ENCODE measurements at regions not wholly inside any gene's neighbourhood (a gene's known extent, or its start where the extent isn't known, plus 50 kb on each side); places are given as distances from the start of the nearest gene placed in this dataset.

GRCh38 chr4:176409627-176410026 is 89.9 kb downstream of the SPCS3 start:
- TF ChIP-seq EZH2 (IDR thresholded peaks at IDR 0.05; ENCODE audit: insufficient read depth, poor library complexity, severe bottlenecking): no peak
- no peak for TF ChIP-seq EZH2phosphoT487 (IDR thresholded peaks at IDR 0.05; ENCODE audit: insufficient read depth, low read depth)
- Histone ChIP-seq H3K9me3 (ENCODE audit: low read depth) (no peaks in the 10 kb centered on the region), H3F3A (ENCODE audit: insufficient read depth) (peaks cover 2% of the 10 kb centered on the region; the same call in 1 of the 2 replicates), H3K9me2 (ENCODE audit: insufficient read depth) (no peaks in the 10 kb centered on the region; the same call in 1 of the 2 replicates), H3K36me3 (ENCODE audit: low read depth) (no peaks in the 10 kb centered on the region), H3K27me3 (replicated peaks; ENCODE audit: insufficient read depth) (no peaks in the 10 kb centered on the region), H2AFZ (no peak overlapping the region), H3K4me2 (ENCODE audit: unreplicated experiment) (no peak overlapping the region), H3K4me3 (no peak overlapping the region), H3K4me1 (ENCODE audit: insufficient read depth) (peaks cover 4% of the 10 kb centered on the region), H3K27ac (no peak overlapping the region), H3K79me2 (ENCODE audit: insufficient read depth) (no peaks in the 10 kb centered on the region), H3K9ac (no peak overlapping the region), H4K20me1 (ENCODE audit: insufficient read depth) (no peaks in the 10 kb centered on the region)
- in situ Hi-C loops (cut with MboI): no loop called here
- 86 to 92% methylated on average over 1 of the region's 1 CpG for WGBS, 2 experiments (ENCODE audit: low coverage in 1 of 2, low lambda C conversion rate in 2 of 2, missing lambda C conversion rate in 2 of 2)
- DNase-seq: peak; percentile 23

GRCh38 chr4:176413171-176413570 is 93.4 kb downstream of the SPCS3 start:
- in situ Hi-C loops (cut with MboI): no loop called here
- 48 to 58% methylated on average over 2 of the region's 2 CpGs for WGBS, 2 experiments (ENCODE audit: low coverage in 1 of 2, low lambda C conversion rate in 2 of 2, missing lambda C conversion rate in 2 of 2)

GRCh38 chr4:176422001-176422400 is 102.2 kb downstream of the SPCS3 start:
- 19 to 35% methylated on average over 1 of the region's 1 CpG for WGBS, 2 experiments (ENCODE audit: low coverage in 1 of 2, low lambda C conversion rate in 2 of 2, missing lambda C conversion rate in 2 of 2)
- TF ChIP-seq EZH2 (IDR thresholded peaks at IDR 0.05; ENCODE audit: insufficient read depth, poor library complexity, severe bottlenecking) (no peak), EZH2phosphoT487 (IDR thresholded peaks at IDR 0.05; ENCODE audit: insufficient read depth, low read depth) (no peak)
- H3F3A ChIP-seq (ENCODE audit: insufficient read depth): no peaks in the 10 kb centered on the region
- in situ Hi-C loops (cut with MboI): no loop called here
- no peaks in the 10 kb centered on the region for H4K20me1 ChIP-seq (ENCODE audit: insufficient read depth)
- H3K9ac ChIP-seq: no peak overlapping the region
- peak; percentile 19 for DNase-seq
- H3K4me2 ChIP-seq (ENCODE audit: unreplicated experiment): no peak overlapping the region
- no peaks in the 10 kb centered on the region for H3K9me2 ChIP-seq (ENCODE audit: insufficient read depth)
- peaks cover 17% of the 10 kb centered on the region for H3K4me1 ChIP-seq (ENCODE audit: insufficient read depth)
- no peaks in the 10 kb centered on the region for H3K79me2 ChIP-seq (ENCODE audit: insufficient read depth)
- H2AFZ ChIP-seq: no peak overlapping the region
- H3K36me3 ChIP-seq (ENCODE audit: low read depth): no peaks in the 10 kb centered on the region
- H3K4me3 ChIP-seq: no peak overlapping the region
- H3K27ac ChIP-seq: no peak overlapping the region
- no peaks in the 10 kb centered on the region for H3K27me3 ChIP-seq (replicated peaks; ENCODE audit: insufficient read depth)
- H3K9me3 ChIP-seq (ENCODE audit: low read depth): no peaks in the 10 kb centered on the region

More at GRCh38 chr4:176413171-176413570, 93.4 kb downstream of the SPCS3 start:
- H4K20me1 ChIP-seq (ENCODE audit: insufficient read depth): no peaks in the 10 kb centered on the region
- H3K36me3 ChIP-seq (ENCODE audit: low read depth): no peaks in the 10 kb centered on the region
- H3K9me3 ChIP-seq (ENCODE audit: low read depth): no peaks in the 10 kb centered on the region
- H3K4me3 ChIP-seq: no peak overlapping the region
- no peaks in the 10 kb centered on the region for H3K4me1 ChIP-seq (ENCODE audit: insufficient read depth)
- no peaks in the 10 kb centered on the region for H3F3A ChIP-seq (ENCODE audit: insufficient read depth)
- no peak overlapping the region for H3K4me2 ChIP-seq (ENCODE audit: unreplicated experiment)
- no peak overlapping the region for H2AFZ ChIP-seq
- no peak overlapping the region for H3K27ac ChIP-seq
- no peak overlapping the region for H3K9ac ChIP-seq
- H3K9me2 ChIP-seq (ENCODE audit: insufficient read depth): no peaks in the 10 kb centered on the region
- DNase-seq: no peak
- no peak for TF ChIP-seq EZH2phosphoT487 (IDR thresholded peaks at IDR 0.05; ENCODE audit: insufficient read depth, low read depth)
- no peaks in the 10 kb centered on the region for H3K27me3 ChIP-seq (replicated peaks; ENCODE audit: insufficient read depth)
- no peaks in the 10 kb centered on the region for H3K79me2 ChIP-seq (ENCODE audit: insufficient read depth)

DNA sequence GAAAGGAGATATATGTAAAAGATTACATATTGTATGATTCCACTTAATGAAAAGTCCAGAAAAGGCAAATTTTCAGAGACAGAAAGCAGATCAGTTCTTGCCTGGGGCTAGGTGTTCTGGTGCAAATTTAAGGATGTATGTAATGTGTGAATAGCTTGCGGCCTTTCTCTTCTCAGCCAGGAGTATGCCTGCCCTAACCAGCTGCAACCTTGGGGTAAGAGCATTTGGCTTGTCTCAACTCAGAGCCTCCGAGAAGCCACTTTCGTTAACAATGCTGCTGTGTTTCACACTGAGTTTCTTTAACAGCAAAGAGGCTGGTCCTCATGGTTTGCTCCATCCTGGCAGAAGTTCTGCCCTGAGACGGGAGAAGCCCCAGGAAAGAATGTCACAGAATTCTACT is 102.7 kb downstream of the SPCS3 start:
- TF ChIP-seq EZH2 (IDR thresholded peaks at IDR 0.05; ENCODE audit: insufficient read depth, poor library complexity, severe bottlenecking) (no peak), EZH2phosphoT487 (IDR thresholded peaks at IDR 0.05; ENCODE audit: insufficient read depth, low read depth) (no peak)
- Histone ChIP-seq H3K4me3 (no peak overlapping the region), H3K9ac (no peak overlapping the region), H2AFZ (no peak overlapping the region), H3K36me3 (ENCODE audit: low read depth) (no peaks in the 10 kb centered on the region), H4K20me1 (ENCODE audit: insufficient read depth) (no peaks in the 10 kb centered on the region), H3F3A (ENCODE audit: insufficient read depth) (no peaks in the 10 kb centered on the region), H3K4me2 (ENCODE audit: unreplicated experiment) (no peak overlapping the region), H3K9me2 (ENCODE audit: insufficient read depth) (no peaks in the 10 kb centered on the region), H3K27ac (no peak overlapping the region), H3K79me2 (ENCODE audit: insufficient read depth) (no peaks in the 10 kb centered on the region), H3K27me3 (replicated peaks; ENCODE audit: insufficient read depth) (no peaks in the 10 kb centered on the region), H3K4me1 (ENCODE audit: insufficient read depth) (peaks cover 17% of the 10 kb centered on the region), H3K9me3 (ENCODE audit: low read depth) (no peaks in the 10 kb centered on the region)
- 98 to 100% methylated on average over 4 of the region's 4 CpGs for WGBS, 2 experiments (ENCODE audit: low coverage in 1 of 2, low lambda C conversion rate in 2 of 2, missing lambda C conversion rate in 2 of 2)
- DNase-seq: no peak
- in situ Hi-C loops (cut with MboI): no loop called here

- Histone ChIP-seq H3K79me2 (ENCODE audit: insufficient read depth) (no peaks in the 10 kb centered on the region), H3K27me3 (replicated peaks; ENCODE audit: insufficient read depth) (no peaks in the 10 kb centered on the region), H3K4me2 (ENCODE audit: unreplicated experiment) (peak overlapping the region; percentile 29), H3K9ac (no peak overlapping the region), H4K20me1 (ENCODE audit: insufficient read depth) (no peaks in the 10 kb centered on the region), H2AFZ (no peak overlapping the region), H3K4me3 (no peak overlapping the region), H3F3A (ENCODE audit: insufficient read depth) (no peaks in the 10 kb centered on the region), H3K9me2 (ENCODE audit: insufficient read depth) (no peaks in the 10 kb centered on the region), H3K4me1 (ENCODE audit: insufficient read depth) (peaks cover 17% of the 10 kb centered on the region), H3K36me3 (ENCODE audit: low read depth) (no peaks in the 10 kb centered on the region), H3K9me3 (ENCODE audit: low read depth) (no peaks in the 10 kb centered on the region), H3K27ac (no peak overlapping the region)
- in situ Hi-C loops (cut with MboI): no loop called here
- TF ChIP-seq EZH2phosphoT487 (IDR thresholded peaks at IDR 0.05; ENCODE audit: insufficient read depth, low read depth): no peak
- no peak for TF ChIP-seq EZH2 (IDR thresholded peaks at IDR 0.05; ENCODE audit: insufficient read depth, poor library complexity, severe bottlenecking)
- 16 to 17% methylated on average over 2 of the region's 2 CpGs for WGBS, 2 experiments (ENCODE audit: low coverage in 1 of 2, low lambda C conversion rate in 2 of 2, missing lambda C conversion rate in 2 of 2)
- DNase-seq: peak; percentile 56
These were observed 105.3 kb downstream of the SPCS3 start for GRCh38 chr4:176425035-176425434.
